ENCODE measurements at regions not wholly inside any gene's neighbourhood (a gene's known extent, or its start where the extent isn't known, plus 50 kb on each side); places are given as distances from the start of the nearest gene placed in this dataset.

DNA sequence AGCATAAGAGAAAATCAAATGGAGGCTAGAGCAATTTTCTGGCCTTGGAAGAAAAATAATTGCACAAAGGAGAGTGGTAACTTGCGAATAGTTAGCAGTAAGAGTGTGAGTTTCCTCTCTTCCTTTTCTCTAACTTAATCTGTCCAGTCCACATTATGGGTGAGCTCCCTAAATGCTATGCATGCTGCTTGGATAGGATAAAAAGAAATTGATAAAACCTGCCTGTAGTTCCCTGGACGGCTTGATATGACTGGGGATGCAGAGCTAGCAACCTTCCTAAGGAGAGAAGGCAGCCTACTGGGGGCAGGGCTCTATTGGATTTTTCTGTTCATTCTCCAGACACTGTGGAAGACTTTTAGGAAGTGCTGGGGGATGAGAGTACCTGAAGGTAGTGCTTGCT is 311.3 kb downstream of the LMO7 start:
- TF ChIP-seq CTCF (IDR thresholded peaks at IDR 0.05; ENCODE audit: low read depth, low read length) (no peak), EZH2phosphoT487 (IDR thresholded peaks at IDR 0.05; ENCODE audit: low read depth) (no peak)
